ENCODE measurements at regions not wholly inside any gene's neighbourhood (a gene's known extent, or its start where the extent isn't known, plus 50 kb on each side); places are given as distances from the start of the nearest gene placed in this dataset.
"Not testable (repeated sequence)": the region's sequence is repeated elsewhere in the genome, so short reads cannot be mapped to it uniquely, and the experiment has no call there.

- H3K9me3 Mint-ChIP-seq: no peaks in the 10 kb centered on the region
- no peaks in the 10 kb centered on the region for H3K27me3 Mint-ChIP-seq
- no peaks in the 10 kb centered on the region for H3K36me3 Mint-ChIP-seq (ENCODE audit: low read depth)
- ChIA-PET POLR2A (no interaction called here), CTCF (no interaction called here)
- no peak for DNase-seq
- no peaks in the 10 kb centered on the region for H3K4me1 Mint-ChIP-seq
- no peak overlapping the region for H3K27ac Mint-ChIP-seq
- H3K4me3 Mint-ChIP-seq: no peak overlapping the region
Measured at GRCh38 chr14:29380826-29381225, 546.8 kb downstream of the PRKD1 start.

GRCh38 chr14:29388571-29388970, 539.1 kb downstream of the PRKD1 start:
- no peaks in the 10 kb centered on the region for H3K9me3 Mint-ChIP-seq
- DNase-seq: no peak
- H3K36me3 Mint-ChIP-seq (ENCODE audit: low read depth): no peaks in the 10 kb centered on the region
- H3K4me1 Mint-ChIP-seq: no peaks in the 10 kb centered on the region
- no peak overlapping the region for H3K4me3 Mint-ChIP-seq
- H3K27ac Mint-ChIP-seq: no peak overlapping the region
- H3K27me3 Mint-ChIP-seq: no peaks in the 10 kb centered on the region
- ChIA-PET POLR2A (no interaction called here), CTCF (no interaction called here)

- no peaks in the 10 kb centered on the region for H3K9me3 Mint-ChIP-seq
- H3K27me3 Mint-ChIP-seq: no peaks in the 10 kb centered on the region
- POLR2A ChIA-PET: no interaction called here
- H3K4me3 Mint-ChIP-seq: no peak overlapping the region
- CTCF ChIA-PET: no interaction called here
- no peaks in the 10 kb centered on the region for H3K36me3 Mint-ChIP-seq (ENCODE audit: low read depth)
- no peak for DNase-seq
- H3K4me1 Mint-ChIP-seq: no peaks in the 10 kb centered on the region
- H3K27ac Mint-ChIP-seq: no peak overlapping the region
Measured at GRCh38 chr14:29390081-29390832, 537.4 kb downstream of the PRKD1 start.

- Mint-ChIP-seq H3K9me3 (no peaks in the 10 kb centered on the region), H3K4me1 (no peaks in the 10 kb centered on the region), H3K27ac (no peak overlapping the region), H3K36me3 (ENCODE audit: low read depth) (no peaks in the 10 kb centered on the region), H3K4me3 (no peak overlapping the region), H3K27me3 (no peaks in the 10 kb centered on the region)
- no peak for DNase-seq
- ChIA-PET CTCF (no interaction called here), POLR2A (no interaction called here)
Measured at GRCh38 chr14:29391231-29391630, 536.4 kb downstream of the PRKD1 start.

GRCh38 chr14:29391801-29392200, 535.8 kb downstream of the PRKD1 start:
- no peak overlapping the region for H3K4me3 Mint-ChIP-seq
- H3K36me3 Mint-ChIP-seq (ENCODE audit: low read depth): no peaks in the 10 kb centered on the region
- POLR2A ChIA-PET: no interaction called here
- no peaks in the 10 kb centered on the region for H3K9me3 Mint-ChIP-seq
- CTCF ChIA-PET: no interaction called here
- DNase-seq: no peak
- H3K27ac Mint-ChIP-seq: no peak overlapping the region
- no peaks in the 10 kb centered on the region for H3K4me1 Mint-ChIP-seq
- no peaks in the 10 kb centered on the region for H3K27me3 Mint-ChIP-seq

GRCh38 chr14:29392287-29392686, 535.4 kb downstream of the PRKD1 start:
- no peaks in the 10 kb centered on the region for H3K27me3 Mint-ChIP-seq
- no peaks in the 10 kb centered on the region for H3K4me1 Mint-ChIP-seq
- no peaks in the 10 kb centered on the region for H3K9me3 Mint-ChIP-seq
- no peak overlapping the region for H3K27ac Mint-ChIP-seq
- ChIA-PET CTCF (no interaction called here), POLR2A (no interaction called here)
- H3K4me3 Mint-ChIP-seq: no peak overlapping the region
- H3K36me3 Mint-ChIP-seq (ENCODE audit: low read depth): no peaks in the 10 kb centered on the region
- no peak for DNase-seq

- POLR2A ChIA-PET: no interaction called here
- no peak for DNase-seq
- no peaks in the 10 kb centered on the region for H3K4me1 Mint-ChIP-seq
- H3K27me3 Mint-ChIP-seq: no peaks in the 10 kb centered on the region
- CTCF ChIA-PET: no interaction called here
- H3K4me3 Mint-ChIP-seq: no peak overlapping the region
- peaks cover 16% of the 10 kb centered on the region for H3K9me3 Mint-ChIP-seq
- H3K36me3 Mint-ChIP-seq (ENCODE audit: low read depth): no peaks in the 10 kb centered on the region
- no peak overlapping the region for H3K27ac Mint-ChIP-seq
Measured at GRCh38 chr14:29403091-29403490, 524.6 kb downstream of the PRKD1 start.

GRCh38 chr14:29410581-29410980, 517.1 kb downstream of the PRKD1 start:
- no peaks in the 10 kb centered on the region for H3K36me3 Mint-ChIP-seq (ENCODE audit: low read depth)
- H3K4me3 Mint-ChIP-seq: no peak overlapping the region
- H3K9me3 Mint-ChIP-seq: peaks cover 8% of the 10 kb centered on the region
- POLR2A ChIA-PET: no interaction called here
- no peak for DNase-seq
- CTCF ChIA-PET: no interaction called here
- no peaks in the 10 kb centered on the region for H3K4me1 Mint-ChIP-seq
- H3K27me3 Mint-ChIP-seq: no peaks in the 10 kb centered on the region
- no peak overlapping the region for H3K27ac Mint-ChIP-seq

- H3K9me3 Mint-ChIP-seq; H3K4me3 Mint-ChIP-seq; H3K4me1 Mint-ChIP-seq; H3K36me3 Mint-ChIP-seq (ENCODE audit: low read depth); H3K27ac Mint-ChIP-seq; POLR2A ChIA-PET; DNase-seq; CTCF ChIA-PET; H3K27me3 Mint-ChIP-seq: not testable (repeated sequence)
Measured at GRCh38 chr14:29414931-29415330, 512.7 kb downstream of the PRKD1 start.

GRCh38 chr14:29419736-29420135, 507.9 kb downstream of the PRKD1 start:
- DNase-seq: no peak
- no peak overlapping the region for H3K4me3 Mint-ChIP-seq
- H3K36me3 Mint-ChIP-seq (ENCODE audit: low read depth): no peaks in the 10 kb centered on the region
- H3K9me3 Mint-ChIP-seq: no peaks in the 10 kb centered on the region
- H3K4me1 Mint-ChIP-seq: no peaks in the 10 kb centered on the region
- ChIA-PET CTCF (no interaction called here), POLR2A (no interaction called here)
- no peak overlapping the region for H3K27ac Mint-ChIP-seq
- no peaks in the 10 kb centered on the region for H3K27me3 Mint-ChIP-seq

GRCh38 chr14:29421156-29421728, 506.4 kb downstream of the PRKD1 start:
- Mint-ChIP-seq H3K27me3 (no peaks in the 10 kb centered on the region), H3K27ac (no peak overlapping the region), H3K36me3 (ENCODE audit: low read depth) (no peaks in the 10 kb centered on the region), H3K4me3 (no peak overlapping the region), H3K4me1 (no peaks in the 10 kb centered on the region), H3K9me3 (no peaks in the 10 kb centered on the region)
- ChIA-PET CTCF (interaction anchor here (0.6 kb wide), 1 partner anchor 1310 kb away, joined by 4 read pairs; no protein-coding TSS in a partner anchor), POLR2A (no interaction called here)
- no peak for DNase-seq

- POLR2A ChIA-PET: interaction anchor here (0.6 kb wide), 1 partner anchor 858 kb away, joined by 3 read pairs; no protein-coding TSS in a partner anchor
- H3K27ac Mint-ChIP-seq: no peak overlapping the region
- CTCF ChIA-PET: no interaction called here
Measured at GRCh38 chr14:29425705-29426482, 501.8 kb downstream of the PRKD1 start.

GRCh38 chr14:29442696-29443095, 485.0 kb downstream of the PRKD1 start:
- Mint-ChIP-seq H3K4me1 (no peaks in the 10 kb centered on the region), H3K27me3 (no peaks in the 10 kb centered on the region), H3K36me3 (ENCODE audit: low read depth) (no peaks in the 10 kb centered on the region), H3K27ac (no peak overlapping the region), H3K9me3 (peaks cover 18% of the 10 kb centered on the region), H3K4me3 (no peak overlapping the region)
- CTCF ChIA-PET: interaction anchor here (0.7 kb wide), 1 partner anchor 19 kb away, joined by 8 read pairs; no protein-coding TSS in a partner anchor
- DNase-seq: no peak
- POLR2A ChIA-PET: no interaction called here

More at GRCh38 chr14:29425705-29426482, 501.8 kb downstream of the PRKD1 start:
- no peaks in the 10 kb centered on the region for H3K4me1 Mint-ChIP-seq
- peaks cover 2% of the 10 kb centered on the region for H3K9me3 Mint-ChIP-seq
- H3K27me3 Mint-ChIP-seq: no peaks in the 10 kb centered on the region
- H3K36me3 Mint-ChIP-seq (ENCODE audit: low read depth): no peaks in the 10 kb centered on the region
- H3K4me3 Mint-ChIP-seq: no peak overlapping the region
- DNase-seq: no peak
